ENCODE measurements at regions not wholly inside any gene's neighbourhood (a gene's known extent, or its start where the extent isn't known, plus 50 kb on each side); places are given as distances from the start of the nearest gene placed in this dataset.

GRCh38 chr6:23013776-23014175, 444.4 kb downstream of the HDGFL1 start:
- in situ Hi-C loops (cut with MboI; ENCODE audit: low pct_ligation_motif_present in 1 of 4, low pct_unique_long_range_greater_than_20kb in 1 of 4, low sequenced_read_pairs in 3 of 4) = no loop called here

GRCh38 chr6:23016696-23017095, 447.3 kb downstream of the HDGFL1 start:
- TF ChIP-seq EP300 (IDR thresholded peaks at IDR 0.05; ENCODE audit: low read depth) (no peak), POLR2A (IDR thresholded peaks at IDR 0.05) (no peak), POLR2AphosphoS5 (IDR thresholded peaks at IDR 0.05) (no peak), CTCF (IDR thresholded peaks at IDR 0.05) (no peak)
- intact Hi-C loops (cut with DNase I; ENCODE audit: low total_unique reads) (no loop called here), in situ Hi-C loops (cut with MboI; ENCODE audit: low pct_ligation_motif_present in 1 of 4, low pct_unique_long_range_greater_than_20kb in 1 of 4, low sequenced_read_pairs in 3 of 4) (no loop called here)
- Histone ChIP-seq H3K27ac (no peak overlapping the region), H3K4me1 (no peaks in the 10 kb centered on the region), H3K27me3 (no peaks in the 10 kb centered on the region), H3K4me3 (no peak overlapping the region), H3K9me3 (no peaks in the 10 kb centered on the region), H3K36me3 (no peaks in the 10 kb centered on the region)
- WGBS, 2 donors (ENCODE audit: low coverage in 1 of 2) = 39 to 42% methylated on average over 2 of the region's 2 CpGs
- DNase-seq = no peak

More at GRCh38 chr6:23013776-23014175, 444.4 kb downstream of the HDGFL1 start:
- H3K27ac ChIP-seq = no peak overlapping the region
- H3K4me3 ChIP-seq = no peak overlapping the region
- no peaks in the 10 kb centered on the region for H3K4me1 ChIP-seq
- intact Hi-C loops (cut with DNase I; ENCODE audit: low total_unique reads) = no loop called here
- H3K27me3 ChIP-seq = no peaks in the 10 kb centered on the region
- DNase-seq = no peak
- WGBS, 2 donors (ENCODE audit: low coverage in 1 of 2) = 71 to 72% methylated on average over 6 of the region's 6 CpGs
- no peaks in the 10 kb centered on the region for H3K9me3 ChIP-seq
- no peaks in the 10 kb centered on the region for H3K36me3 ChIP-seq
- TF ChIP-seq CTCF (IDR thresholded peaks at IDR 0.05) = no peak
- TF ChIP-seq POLR2AphosphoS5 (IDR thresholded peaks at IDR 0.05) = no peak
- TF ChIP-seq EP300 (IDR thresholded peaks at IDR 0.05; ENCODE audit: low read depth) = no peak
- TF ChIP-seq POLR2A (IDR thresholded peaks at IDR 0.05) = no peak

- DNase-seq = no peak
Measured at GRCh38 chr6:23021487-23021886, 452.1 kb downstream of the HDGFL1 start.

GRCh38 chr6:23027281-23027680, 457.9 kb downstream of the HDGFL1 start:
- TF ChIP-seq POLR2AphosphoS5 (IDR thresholded peaks at IDR 0.05) (no peak), CTCF (IDR thresholded peaks at IDR 0.05) (no peak), POLR2A (IDR thresholded peaks at IDR 0.05) (no peak), EP300 (IDR thresholded peaks at IDR 0.05; ENCODE audit: low read depth) (no peak)
- intact Hi-C loops (cut with DNase I; ENCODE audit: low total_unique reads) (no loop called here), in situ Hi-C loops (cut with MboI; ENCODE audit: low pct_ligation_motif_present in 1 of 4, low pct_unique_long_range_greater_than_20kb in 1 of 4, low sequenced_read_pairs in 3 of 4) (no loop called here)
- Histone ChIP-seq H3K9me3 (no peaks in the 10 kb centered on the region), H3K27me3 (no peaks in the 10 kb centered on the region), H3K27ac (no peak overlapping the region), H3K36me3 (no peaks in the 10 kb centered on the region), H3K4me1 (no peaks in the 10 kb centered on the region), H3K4me3 (no peak overlapping the region)
- no peak for DNase-seq
- 82 to 88% methylated on average over 5 of the region's 5 CpGs for WGBS, 2 donors (ENCODE audit: low coverage in 1 of 2)

More at GRCh38 chr6:23021487-23021886, 452.1 kb downstream of the HDGFL1 start:
- in situ Hi-C loops (cut with MboI; ENCODE audit: low pct_ligation_motif_present in 1 of 4, low pct_unique_long_range_greater_than_20kb in 1 of 4, low sequenced_read_pairs in 3 of 4) (no loop called here), intact Hi-C loops (cut with DNase I; ENCODE audit: low total_unique reads) (no loop called here)
- no peak overlapping the region for H3K27ac ChIP-seq
- H3K36me3 ChIP-seq = no peaks in the 10 kb centered on the region
- TF ChIP-seq POLR2A (IDR thresholded peaks at IDR 0.05) (no peak), POLR2AphosphoS5 (IDR thresholded peaks at IDR 0.05) (no peak), EP300 (IDR thresholded peaks at IDR 0.05; ENCODE audit: low read depth) (no peak), CTCF (IDR thresholded peaks at IDR 0.05) (no peak)
- H3K4me3 ChIP-seq = no peak overlapping the region
- no peaks in the 10 kb centered on the region for H3K27me3 ChIP-seq
- no peaks in the 10 kb centered on the region for H3K4me1 ChIP-seq
- no peaks in the 10 kb centered on the region for H3K9me3 ChIP-seq

Data from transverse colon (tissue), 4 donors.